ENCODE measurements at regions not wholly inside any gene's neighbourhood (a gene's known extent, or its start where the extent isn't known, plus 50 kb on each side); places are given as distances from the start of the nearest gene placed in this dataset.
"Not testable (repeated sequence)": the region's sequence is repeated elsewhere in the genome, so short reads cannot be mapped to it uniquely, and the experiment has no call there.

- DNase-seq = no peak
These were observed 81.4 kb downstream of the ACAA2 start for GRCh38 chr18:49731860-49732311.

DNA sequence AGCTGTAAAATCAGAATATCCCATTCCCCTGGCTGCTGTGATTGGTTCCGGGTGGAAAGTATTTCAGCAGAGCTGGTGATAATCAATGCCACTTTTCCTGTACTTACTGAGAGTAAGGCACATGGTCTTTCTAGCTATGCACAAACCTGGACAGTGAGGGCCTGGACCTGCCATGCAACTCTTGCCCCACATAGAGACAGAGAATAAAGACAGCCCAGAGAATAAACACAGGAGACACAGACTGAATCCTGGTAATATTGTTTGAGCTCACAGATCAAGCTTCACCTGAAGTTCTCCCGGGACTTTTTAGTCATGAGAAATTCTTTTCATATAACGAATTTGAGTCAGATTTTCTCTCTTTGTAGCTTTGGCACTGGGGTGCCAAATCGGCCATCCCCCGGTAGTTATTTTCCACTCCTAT, 81.9 kb downstream of the ACAA2 start:
- no peak for DNase-seq

GRCh38 chr18:49730951-49731391, 82.4 kb downstream of the ACAA2 start:
- no peak for DNase-seq

DNA sequence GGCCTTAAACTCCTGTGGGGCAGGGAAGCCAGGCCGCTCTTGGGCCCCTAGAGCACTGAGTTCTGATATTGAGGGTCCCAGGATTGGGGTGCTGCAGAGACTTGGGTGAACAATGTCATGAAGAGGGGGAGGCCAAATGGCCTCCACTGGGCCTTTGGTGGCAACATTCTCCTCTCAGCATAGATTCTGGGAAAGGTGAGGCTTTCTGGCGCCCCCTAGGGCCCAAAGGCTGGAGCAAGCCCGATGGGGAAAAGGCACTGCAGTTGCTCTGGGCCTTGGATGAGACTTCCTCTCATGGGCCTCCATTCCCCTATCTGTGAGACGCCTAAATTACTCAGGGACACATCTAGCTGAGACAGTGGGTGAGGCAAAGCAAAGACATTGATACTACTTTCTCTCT, 84.8 kb downstream of the ACAA2 start:
- DNase-seq = peak; percentile 57

GRCh38 chr18:49727816-49728215, 85.5 kb downstream of the ACAA2 start:
- no peak for DNase-seq

- DNase-seq = no peak
These were observed 86.7 kb downstream of the ACAA2 start for GRCh38 chr18:49726675-49726963.

- no peak for DNase-seq
These were observed 87.3 kb downstream of the ACAA2 start for GRCh38 chr18:49725809-49726674.

- DNase-seq = peak; percentile 63
These were observed 89.6 kb downstream of the ACAA2 start for GRCh38 chr18:49723648-49724180.

- no peak for DNase-seq
These were observed 90.9 kb downstream of the ACAA2 start for GRCh38 chr18:49722477-49722876.

DNA sequence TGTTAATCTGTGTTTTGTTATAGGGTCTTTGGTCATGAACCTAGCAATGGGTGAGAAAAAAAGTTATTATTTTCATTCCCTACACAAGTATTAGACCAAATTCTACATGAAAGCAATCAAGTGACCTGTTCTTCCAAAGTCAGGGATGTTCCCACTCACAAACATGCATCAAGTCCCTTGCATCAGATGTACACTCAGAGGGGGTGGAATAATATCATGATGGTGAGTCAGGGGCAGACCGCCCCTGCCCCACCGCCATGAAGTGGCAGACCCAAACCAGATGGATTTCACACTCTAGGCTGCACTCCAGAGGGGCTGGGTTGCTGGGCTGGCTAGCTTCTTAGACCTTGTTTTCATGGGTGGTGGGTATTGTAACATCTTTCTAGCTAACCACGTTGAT, 91.4 kb downstream of the ACAA2 start:
- no peak for DNase-seq

- DNase-seq = not testable (repeated sequence)
These were observed 92.4 kb downstream of the ACAA2 start for GRCh38 chr18:49720944-49721343.

- no peak for DNase-seq
These were observed 95.7 kb downstream of the ACAA2 start for GRCh38 chr18:49717617-49718016.

DNA sequence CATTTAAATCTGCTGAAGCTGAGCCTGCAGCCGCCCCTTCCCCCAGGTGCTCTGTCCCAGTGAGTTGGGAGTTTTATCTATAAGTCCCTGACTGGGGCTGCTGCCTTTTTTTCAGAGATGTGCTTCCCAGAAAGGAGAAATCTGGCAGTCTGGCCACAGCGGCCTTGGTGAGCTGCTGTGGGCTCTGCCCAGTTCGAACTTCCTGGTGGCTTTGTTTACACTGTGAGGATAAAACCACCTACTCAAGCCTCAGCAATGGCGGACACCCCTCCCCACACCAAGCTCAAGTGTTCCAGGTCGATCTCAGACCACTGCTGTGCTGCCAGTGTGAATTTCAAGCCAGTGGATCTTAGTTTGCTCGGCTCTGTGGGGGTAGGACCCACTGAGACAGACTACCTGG, 97.3 kb downstream of the ACAA2 start:
- no peak for DNase-seq

DNA sequence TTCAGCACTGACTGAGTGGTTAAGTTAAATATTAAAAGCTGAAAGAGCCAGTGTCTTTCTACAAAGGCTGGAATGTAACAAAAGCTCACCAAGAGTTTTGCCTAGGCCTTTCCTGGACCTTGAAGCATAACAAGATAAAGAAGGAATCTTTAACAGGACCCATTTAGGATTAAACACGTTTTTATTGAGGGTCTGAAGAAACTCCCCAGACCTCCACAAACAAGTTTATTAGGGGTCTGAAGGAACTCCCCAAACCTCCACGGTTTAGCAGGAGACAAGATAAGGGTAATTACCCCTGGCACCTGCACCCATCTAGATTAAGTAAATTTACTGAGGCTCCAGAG, 104.0 kb downstream of the ACAA2 start:
- no peak for DNase-seq

- DNase-seq = no peak
These were observed 104.5 kb downstream of the ACAA2 start for GRCh38 chr18:49708662-49709346.

- no peak for DNase-seq
These were observed 105.7 kb downstream of the ACAA2 start for GRCh38 chr18:49707599-49707998.

GRCh38 chr18:49704334-49704733, 109.0 kb downstream of the ACAA2 start:
- DNase-seq = no peak

DNA sequence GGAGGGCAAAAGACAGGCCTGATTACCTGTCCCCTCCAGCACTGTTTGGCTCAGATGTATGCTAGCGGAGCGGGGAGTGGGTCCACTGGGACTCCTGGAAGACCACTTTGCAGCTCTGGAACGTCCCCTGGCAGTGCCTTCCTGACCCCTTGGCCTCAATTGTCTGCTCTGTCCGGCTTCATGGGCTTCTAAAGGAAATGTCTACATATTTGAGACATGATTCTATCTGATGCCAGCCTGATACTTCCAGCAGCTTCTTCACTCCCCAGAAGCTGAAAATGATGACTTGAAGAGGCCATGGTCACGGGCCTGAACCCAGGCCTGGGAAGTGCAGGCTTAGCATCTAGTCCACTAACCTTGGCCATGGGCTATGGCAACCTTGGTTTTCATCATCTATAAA, 112.1 kb downstream of the ACAA2 start:
- no peak for DNase-seq

GRCh38 chr18:49699303-49699702, 114.0 kb downstream of the ACAA2 start:
- no peak for DNase-seq

GRCh38 chr18:49698525-49699025, 114.8 kb downstream of the ACAA2 start:
- DNase-seq = no peak

DNA sequence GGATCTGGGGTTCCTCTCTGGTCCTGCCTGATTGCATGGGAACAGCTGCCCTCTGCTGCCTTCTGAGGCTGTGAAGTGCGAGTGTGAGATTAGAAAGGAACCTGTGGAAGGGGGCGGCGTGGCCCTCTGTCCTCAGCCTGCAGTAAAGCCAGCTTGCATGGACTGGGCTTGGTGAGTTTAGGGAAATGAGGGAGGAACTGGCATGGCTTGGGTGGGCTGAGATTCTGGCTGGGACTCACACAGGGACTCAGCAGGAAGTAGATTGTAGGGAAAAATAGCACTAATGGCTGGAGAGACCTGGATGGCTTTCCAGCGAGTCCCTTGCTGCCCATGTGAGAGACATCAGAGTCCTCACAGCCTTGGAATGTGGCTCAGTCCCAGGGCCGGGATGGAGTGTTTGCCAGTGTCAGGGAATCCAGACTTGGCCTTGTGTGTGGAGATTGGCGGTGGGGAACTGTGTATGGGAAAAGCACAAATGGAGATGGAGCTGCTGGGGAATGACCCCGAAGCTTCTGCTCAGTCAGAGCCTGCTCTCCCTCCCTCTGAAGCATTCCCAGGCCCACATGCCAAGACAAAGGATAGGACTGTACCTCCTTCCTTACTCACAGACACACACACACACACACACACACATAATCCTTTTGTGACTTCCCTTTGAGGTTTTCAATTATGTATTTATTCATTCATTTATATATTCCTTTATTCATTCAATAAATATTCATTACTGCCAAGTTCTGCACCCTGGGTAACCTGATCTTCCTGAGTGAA, 115.4 kb downstream of the ACAA2 start:
- no peak for DNase-seq

DNA sequence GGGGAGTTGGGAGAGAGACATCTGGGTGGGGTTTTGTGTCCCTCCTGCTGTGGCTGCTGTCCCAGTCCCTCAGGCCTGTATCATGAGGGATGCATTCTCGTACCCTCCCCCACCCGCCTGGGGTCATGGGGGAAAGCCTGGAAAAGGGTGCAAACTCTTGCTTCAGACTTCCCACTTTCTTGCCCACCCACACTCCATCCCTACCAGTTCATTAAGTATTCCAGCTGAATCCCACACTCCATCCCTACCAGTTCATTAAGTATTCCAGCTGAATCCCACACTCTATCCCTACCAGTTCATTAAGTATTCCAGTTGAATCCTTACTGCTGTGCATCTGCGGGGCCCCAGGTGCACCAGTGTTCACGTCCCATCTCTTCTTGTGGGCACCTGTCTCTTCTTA, 116.3 kb downstream of the ACAA2 start:
- no peak for DNase-seq

- no peak for DNase-seq
These were observed 118.9 kb downstream of the ACAA2 start for GRCh38 chr18:49694402-49694801.

- no peak for DNase-seq
These were observed 119.7 kb downstream of the ACAA2 start for GRCh38 chr18:49693717-49694005.

Measured in activated CD4-positive, alpha-beta T cell treated with anti-CD3 and anti-CD28 coated beads, Interleukin-2, amount 50 U/mL, for 16 hours (primary cell).